Suprapubic skin (tissue), 4 donors: ENCODE measurements at regions not wholly inside any gene's neighbourhood (a gene's known extent, or its start where the extent isn't known, plus 50 kb on each side); places are given as distances from the start of the nearest gene placed in this dataset.

Experiments used
- EP300 ChIP-seq: sonication (generic); formaldehyde crosslinking; IDR thresholded peaks from one replicate; pipeline ENCODE4 v1.6.1; 2017; ENCODE audit warnings: antibody characterized with exemption
- POLR2A ChIP-seq, 2 donors: fragments of 450-650 bp; IDR thresholded peaks; one replicate each; pipeline ENCODE4 v1.6.1; 2017; ENCODE audit warnings: antibody characterized with exemption in 2 of 2, mild to moderate bottlenecking in 2 of 2, moderate library complexity in 2 of 2
- POLR2AphosphoS5 ChIP-seq, 3 donors: sonication (generic); formaldehyde crosslinking; IDR thresholded peaks; one replicate each; pipeline ENCODE4 v1.6.1; 2017; ENCODE audit warnings: antibody characterized with exemption in 3 of 3
- TF ChIP-seq, protein P1 (sequence below), 2 donors: fragments of 200-600 bp in 1 of 2; fragments of 450-650 bp in 1 of 2; sonication (generic) in 1 of 2; IDR thresholded peaks; one replicate each; pipeline ENCODE4 v1.5.1; 2016 to 2019; ENCODE audit warnings: antibody characterized with exemption in 2 of 2, mild to moderate bottlenecking in 1 of 2, moderate library complexity in 1 of 2

DNA sequence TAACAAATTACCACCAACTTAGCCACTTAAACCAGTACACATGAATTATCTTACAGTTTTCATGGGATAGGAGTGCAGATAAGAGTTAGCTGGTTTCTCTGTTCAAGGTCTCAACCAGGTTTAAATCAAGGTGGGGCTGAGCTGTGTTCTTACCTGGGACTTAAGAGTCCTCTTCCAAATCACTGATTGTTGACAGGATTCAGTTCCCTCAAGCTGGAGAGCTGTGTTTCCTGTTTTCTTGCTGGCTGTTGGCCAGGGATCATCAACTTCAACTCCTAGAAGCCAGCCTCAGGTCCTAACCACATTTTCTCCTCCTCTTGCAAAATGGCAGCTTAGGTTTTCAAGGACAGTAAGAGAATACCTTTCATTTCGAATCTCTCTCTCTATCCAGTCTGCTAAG lies 123.8 kb upstream of the CHRM3 start:
- TF ChIP-seq, protein P1, sequence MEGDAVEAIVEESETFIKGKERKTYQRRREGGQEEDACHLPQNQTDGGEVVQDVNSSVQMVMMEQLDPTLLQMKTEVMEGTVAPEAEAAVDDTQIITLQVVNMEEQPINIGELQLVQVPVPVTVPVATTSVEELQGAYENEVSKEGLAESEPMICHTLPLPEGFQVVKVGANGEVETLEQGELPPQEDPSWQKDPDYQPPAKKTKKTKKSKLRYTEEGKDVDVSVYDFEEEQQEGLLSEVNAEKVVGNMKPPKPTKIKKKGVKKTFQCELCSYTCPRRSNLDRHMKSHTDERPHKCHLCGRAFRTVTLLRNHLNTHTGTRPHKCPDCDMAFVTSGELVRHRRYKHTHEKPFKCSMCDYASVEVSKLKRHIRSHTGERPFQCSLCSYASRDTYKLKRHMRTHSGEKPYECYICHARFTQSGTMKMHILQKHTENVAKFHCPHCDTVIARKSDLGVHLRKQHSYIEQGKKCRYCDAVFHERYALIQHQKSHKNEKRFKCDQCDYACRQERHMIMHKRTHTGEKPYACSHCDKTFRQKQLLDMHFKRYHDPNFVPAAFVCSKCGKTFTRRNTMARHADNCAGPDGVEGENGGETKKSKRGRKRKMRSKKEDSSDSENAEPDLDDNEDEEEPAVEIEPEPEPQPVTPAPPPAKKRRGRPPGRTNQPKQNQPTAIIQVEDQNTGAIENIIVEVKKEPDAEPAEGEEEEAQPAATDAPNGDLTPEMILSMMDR (IDR thresholded peaks at IDR 0.05) = no peak
- no peak for TF ChIP-seq POLR2A (IDR thresholded peaks at IDR 0.05)
- TF ChIP-seq POLR2AphosphoS5 (IDR thresholded peaks at IDR 0.05) = no peak
- TF ChIP-seq EP300 = no peak
